ENCODE measurements at regions not wholly inside any gene's neighbourhood (a gene's known extent, or its start where the extent isn't known, plus 50 kb on each side); places are given as distances from the start of the nearest gene placed in this dataset.
A peak's percentile ranks its signal among the peaks of the same experiment; 100 is the strongest.

DNA sequence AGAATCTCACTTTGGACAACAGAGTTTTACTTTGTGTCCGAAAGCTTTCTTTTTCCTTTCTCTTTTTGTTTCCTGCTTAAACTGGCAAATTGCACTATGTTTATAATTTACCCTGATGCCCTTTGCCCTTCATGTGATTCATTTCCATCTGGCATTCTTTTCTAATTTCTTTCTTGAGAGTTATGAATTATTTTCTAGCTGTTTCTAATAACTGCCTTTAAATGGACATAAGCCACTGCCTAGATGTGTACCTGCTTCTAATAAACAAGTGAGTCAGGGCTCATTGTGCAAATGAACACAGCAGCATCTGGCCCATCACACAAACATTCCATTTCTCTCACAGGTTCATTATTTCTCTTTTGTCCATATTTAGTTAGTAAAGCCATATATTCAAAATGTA is 242.3 kb upstream of the GPRIN3 start:
- Histone ChIP-seq H3K9me3 (replicated peaks) (no peaks in the 10 kb centered on the region), H3K4me1 (no peaks in the 10 kb centered on the region), H3K36me3 (no peaks in the 10 kb centered on the region), H3K27me3 (no peaks in the 10 kb centered on the region), H3K27ac (no peak overlapping the region), H3K4me3 (no peak overlapping the region)
- DNase-seq = no peak

- Histone ChIP-seq H3K9me3 (replicated peaks) (no peaks in the 10 kb centered on the region), H3K4me1 (no peaks in the 10 kb centered on the region), H3K27ac (no peak overlapping the region), H3K27me3 (no peaks in the 10 kb centered on the region), H3K36me3 (no peaks in the 10 kb centered on the region), H3K4me3 (no peak overlapping the region)
- DNase-seq = no peak
Measured at GRCh38 chr4:89545315-89545714, 237.7 kb upstream of the GPRIN3 start.

DNA sequence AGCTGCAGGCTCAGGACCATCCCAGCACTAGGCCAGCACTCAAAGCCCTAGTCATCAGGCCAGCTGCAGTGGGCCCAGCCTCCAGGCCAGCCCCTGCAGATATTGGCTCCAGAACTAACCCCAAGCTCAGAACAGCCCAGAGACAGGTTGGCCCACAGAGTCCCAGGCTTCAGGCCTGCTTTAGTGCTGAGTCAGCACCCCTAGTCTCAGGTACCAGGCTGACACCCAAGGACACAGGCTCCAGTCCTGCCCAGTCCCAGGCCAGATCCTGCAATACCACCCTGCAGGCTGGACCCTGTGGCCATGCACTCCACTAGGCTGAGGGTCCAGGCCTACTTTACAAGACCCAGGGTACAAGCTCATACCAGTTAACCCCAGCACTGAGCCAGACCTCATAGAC is 234.4 kb upstream of the GPRIN3 start:
- H3K27me3 ChIP-seq = no peaks in the 10 kb centered on the region
- no peaks in the 10 kb centered on the region for H3K4me1 ChIP-seq
- no peak overlapping the region for H3K27ac ChIP-seq
- no peaks in the 10 kb centered on the region for H3K9me3 ChIP-seq (replicated peaks)
- no peak for DNase-seq
- H3K4me3 ChIP-seq = no peak overlapping the region
- H3K36me3 ChIP-seq = no peaks in the 10 kb centered on the region

- DNase-seq = no peak
- H3K4me1 ChIP-seq = no peaks in the 10 kb centered on the region
- no peak overlapping the region for H3K27ac ChIP-seq
- no peaks in the 10 kb centered on the region for H3K27me3 ChIP-seq
- no peak overlapping the region for H3K4me3 ChIP-seq
- no peaks in the 10 kb centered on the region for H3K9me3 ChIP-seq (replicated peaks)
- no peaks in the 10 kb centered on the region for H3K36me3 ChIP-seq
Measured at GRCh38 chr4:89539797-89540711, 232.5 kb upstream of the GPRIN3 start.

- Histone ChIP-seq H3K27ac (no peak overlapping the region), H3K4me3 (no peak overlapping the region), H3K4me1 (no peaks in the 10 kb centered on the region), H3K27me3 (no peaks in the 10 kb centered on the region), H3K9me3 (replicated peaks) (no peaks in the 10 kb centered on the region), H3K36me3 (no peaks in the 10 kb centered on the region)
- no peak for DNase-seq
Measured at GRCh38 chr4:89539374-89539773, 231.8 kb upstream of the GPRIN3 start.

- Histone ChIP-seq H3K4me1 (no peaks in the 10 kb centered on the region), H3K27ac (no peak overlapping the region)
- DNase-seq = no peak
Measured at GRCh38 chr4:89538886-89539285, 231.3 kb upstream of the GPRIN3 start.

GRCh38 chr4:89538171-89538570 is 230.6 kb upstream of the GPRIN3 start:
- Histone ChIP-seq H3K27ac (no peak overlapping the region), H3K9me3 (replicated peaks) (no peaks in the 10 kb centered on the region), H3K4me1 (no peaks in the 10 kb centered on the region), H3K36me3 (no peaks in the 10 kb centered on the region), H3K4me3 (no peak overlapping the region), H3K27me3 (no peaks in the 10 kb centered on the region)
- DNase-seq = no peak

More at GRCh38 chr4:89538886-89539285, 231.3 kb upstream of the GPRIN3 start:
- Histone ChIP-seq H3K36me3 (no peaks in the 10 kb centered on the region), H3K27me3 (no peaks in the 10 kb centered on the region), H3K9me3 (replicated peaks) (no peaks in the 10 kb centered on the region), H3K4me3 (no peak overlapping the region)

DNA sequence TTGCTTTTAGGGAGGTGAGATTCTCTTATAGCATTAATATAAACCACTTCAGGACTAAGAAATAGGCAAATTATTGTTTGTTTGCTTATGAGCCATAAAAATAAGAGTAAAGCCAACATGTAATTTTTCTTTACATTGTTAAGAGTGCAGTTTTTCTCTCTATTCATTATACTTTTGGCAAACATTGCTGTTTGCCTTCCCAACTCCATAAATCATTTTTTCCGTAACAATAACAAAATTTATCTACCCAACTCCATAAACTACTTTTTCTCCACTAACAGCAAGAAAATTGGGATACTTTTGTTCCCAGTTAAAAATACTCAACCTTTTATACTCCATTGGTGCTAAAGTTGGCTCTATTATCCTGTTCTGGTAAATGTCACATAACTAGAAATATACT is 229.7 kb upstream of the GPRIN3 start:
- Histone ChIP-seq H3K4me1 (no peaks in the 10 kb centered on the region), H3K27ac (no peak overlapping the region), H3K9me3 (replicated peaks) (no peaks in the 10 kb centered on the region), H3K36me3 (no peaks in the 10 kb centered on the region), H3K27me3 (no peaks in the 10 kb centered on the region), H3K4me3 (no peak overlapping the region)
- DNase-seq = no peak

DNA sequence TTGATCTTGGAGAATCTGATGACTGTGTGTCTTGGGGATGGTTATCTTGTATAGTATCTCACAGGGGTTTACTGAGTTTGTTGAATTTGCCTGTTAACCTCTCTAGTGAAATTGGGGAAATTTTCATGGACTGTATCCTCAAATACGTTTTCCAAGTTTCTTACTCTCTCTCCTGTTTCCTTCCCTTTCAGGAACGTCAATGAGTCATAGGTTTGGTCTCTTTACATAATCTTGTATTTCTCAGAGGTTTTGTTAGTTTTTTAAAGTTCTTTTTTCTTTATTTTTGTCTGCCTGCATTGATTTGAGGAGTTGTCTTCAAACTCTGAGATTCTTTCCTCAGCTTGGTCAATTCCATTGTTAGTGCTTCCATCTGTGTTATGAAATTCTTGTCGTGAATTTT is 227.7 kb upstream of the GPRIN3 start:
- Histone ChIP-seq H3K27me3 (no peaks in the 10 kb centered on the region), H3K36me3 (no peaks in the 10 kb centered on the region), H3K9me3 (replicated peaks) (no peaks in the 10 kb centered on the region), H3K27ac (no peak overlapping the region), H3K4me3 (no peak overlapping the region), H3K4me1 (no peaks in the 10 kb centered on the region)
- no peak for DNase-seq

- H3K9me3 ChIP-seq (replicated peaks) = no peaks in the 10 kb centered on the region
- no peaks in the 10 kb centered on the region for H3K27me3 ChIP-seq
- H3K27ac ChIP-seq = no peak overlapping the region
- H3K36me3 ChIP-seq = no peaks in the 10 kb centered on the region
- no peak for DNase-seq
- no peak overlapping the region for H3K4me3 ChIP-seq
- no peaks in the 10 kb centered on the region for H3K4me1 ChIP-seq
Measured at GRCh38 chr4:89534356-89534755, 226.8 kb upstream of the GPRIN3 start.

DNA sequence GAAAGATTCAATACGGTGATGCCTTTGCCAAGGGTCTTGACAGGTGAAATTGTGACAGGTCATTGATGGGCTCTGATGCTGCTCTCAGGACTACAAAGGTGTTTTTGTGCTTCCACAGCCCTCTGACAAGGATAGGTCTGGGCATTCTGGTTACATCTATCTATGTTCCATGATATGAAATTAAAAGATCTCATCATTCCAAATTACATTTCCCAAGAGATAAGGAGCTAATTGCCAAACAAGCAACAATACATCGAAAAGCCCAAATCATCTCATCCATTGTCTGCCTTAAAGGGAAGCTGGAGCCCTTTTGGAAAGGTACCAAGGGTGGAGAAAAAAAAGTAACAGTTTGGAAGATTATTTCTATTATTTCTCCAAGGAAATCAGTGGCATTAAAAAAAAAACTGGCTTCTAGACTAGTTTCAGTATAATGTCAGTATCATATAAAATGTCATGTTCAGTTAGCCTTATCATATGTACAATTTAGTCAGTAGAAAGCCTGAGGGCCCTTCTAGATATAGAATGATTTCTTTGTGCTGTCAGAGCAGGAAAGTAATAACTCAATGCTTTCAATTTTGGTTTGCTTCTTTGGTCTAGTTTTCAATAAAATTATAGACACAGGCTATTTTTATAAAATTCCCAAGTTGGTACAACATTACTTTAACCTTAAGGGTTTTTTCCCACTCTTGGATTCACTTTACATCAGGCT is 224.5 kb upstream of the GPRIN3 start:
- no peaks in the 10 kb centered on the region for H3K36me3 ChIP-seq
- H3K4me1 ChIP-seq = no peaks in the 10 kb centered on the region
- H3K4me3 ChIP-seq = no peak overlapping the region
- H3K27ac ChIP-seq = no peak overlapping the region
- DNase-seq = no peak
- H3K27me3 ChIP-seq = no peaks in the 10 kb centered on the region
- H3K9me3 ChIP-seq (replicated peaks) = no peaks in the 10 kb centered on the region

GRCh38 chr4:89528526-89529133 is 221.0 kb upstream of the GPRIN3 start:
- H3K36me3 ChIP-seq = no peaks in the 10 kb centered on the region
- DNase-seq = peak in 1 of 2 experiments; percentile 19
- no peaks in the 10 kb centered on the region; the same call in 1 of the 2 replicates for H3K27me3 ChIP-seq
- H3K4me1 ChIP-seq = no peaks in the 10 kb centered on the region
- no peak overlapping the region for H3K27ac ChIP-seq
- no peaks in the 10 kb centered on the region for H3K9me3 ChIP-seq (replicated peaks)
- no peak overlapping the region for H3K4me3 ChIP-seq

GRCh38 chr4:89521826-89522225 is 214.2 kb upstream of the GPRIN3 start:
- H3K4me1 ChIP-seq = no peaks in the 10 kb centered on the region
- no peaks in the 10 kb centered on the region for H3K36me3 ChIP-seq
- H3K4me3 ChIP-seq = no peak overlapping the region
- H3K27ac ChIP-seq = no peak overlapping the region
- H3K9me3 ChIP-seq (replicated peaks) = no peaks in the 10 kb centered on the region
- no peaks in the 10 kb centered on the region; the same call in 1 of the 2 replicates for H3K27me3 ChIP-seq
- DNase-seq = no peak

GRCh38 chr4:89519771-89520320 is 212.2 kb upstream of the GPRIN3 start:
- Histone ChIP-seq H3K4me3 (no peak overlapping the region), H3K4me1 (no peaks in the 10 kb centered on the region), H3K27ac (no peak overlapping the region), H3K27me3 (no peaks in the 10 kb centered on the region; the same call in 1 of the 2 replicates), H3K36me3 (no peaks in the 10 kb centered on the region), H3K9me3 (replicated peaks) (no peaks in the 10 kb centered on the region)
- DNase-seq = no peak

GRCh38 chr4:89518259-89518658 is 210.7 kb upstream of the GPRIN3 start:
- no peak for DNase-seq
- H3K36me3 ChIP-seq = no peaks in the 10 kb centered on the region
- no peaks in the 10 kb centered on the region; the same call in 1 of the 2 replicates for H3K27me3 ChIP-seq
- no peaks in the 10 kb centered on the region for H3K4me1 ChIP-seq
- no peaks in the 10 kb centered on the region for H3K9me3 ChIP-seq (replicated peaks)
- H3K4me3 ChIP-seq = no peak overlapping the region
- H3K27ac ChIP-seq = no peak overlapping the region

All from SJCRH30 (cell line).